ENCODE measurements at regions not wholly inside any gene's neighbourhood (a gene's known extent, or its start where the extent isn't known, plus 50 kb on each side); places are given as distances from the start of the nearest gene placed in this dataset.

GRCh38 chrX:36501169-36501702 lies 506.9 kb upstream of the FAM47C start:
- Histone ChIP-seq H3K4me3 (no peak overlapping the region), H3K9me3 (replicated peaks) (no peaks in the 10 kb centered on the region), H3K4me1 (no peaks in the 10 kb centered on the region), H3K27me3 (ENCODE audit: low read depth) (no peaks in the 10 kb centered on the region), H3K36me3 (no peaks in the 10 kb centered on the region), H3K27ac (replicated peaks) (no peak overlapping the region)
- intact Hi-C loops (cut with micrococcal nuclease): no loop called here
- DNase-seq: no peak
- TF ChIP-seq CTCF (IDR thresholded peaks at IDR 0.05; ENCODE audit: borderline replicate concordance): no peak

GRCh38 chrX:36504625-36505024 lies 503.5 kb upstream of the FAM47C start:
- Histone ChIP-seq H3K4me1 (no peaks in the 10 kb centered on the region), H3K4me3 (no peak overlapping the region), H3K27ac (replicated peaks) (no peak overlapping the region), H3K36me3 (no peaks in the 10 kb centered on the region), H3K27me3 (ENCODE audit: low read depth) (no peaks in the 10 kb centered on the region), H3K9me3 (replicated peaks) (peaks cover 10% of the 10 kb centered on the region)
- TF ChIP-seq CTCF (IDR thresholded peaks at IDR 0.05; ENCODE audit: borderline replicate concordance): no peak
- DNase-seq: no peak
- intact Hi-C loops (cut with micrococcal nuclease): no loop called here

- no peak for TF ChIP-seq CTCF (IDR thresholded peaks at IDR 0.05; ENCODE audit: borderline replicate concordance)
- H3K4me1 ChIP-seq: no peaks in the 10 kb centered on the region
- H3K27me3 ChIP-seq (ENCODE audit: low read depth): no peaks in the 10 kb centered on the region
- H3K36me3 ChIP-seq: no peaks in the 10 kb centered on the region
- intact Hi-C loops (cut with micrococcal nuclease): no loop called here
- no peak for DNase-seq
- peaks cover 10% of the 10 kb centered on the region for H3K9me3 ChIP-seq (replicated peaks)
- no peak overlapping the region for H3K27ac ChIP-seq (replicated peaks)
- H3K4me3 ChIP-seq: no peak overlapping the region
Measured at GRCh38 chrX:36508042-36508441, 500.1 kb upstream of the FAM47C start.

- Histone ChIP-seq H3K4me1 (no peaks in the 10 kb centered on the region), H3K27me3 (ENCODE audit: low read depth) (no peaks in the 10 kb centered on the region), H3K4me3 (no peak overlapping the region), H3K36me3 (no peaks in the 10 kb centered on the region), H3K9me3 (replicated peaks) (peaks cover 23% of the 10 kb centered on the region), H3K27ac (replicated peaks) (no peak overlapping the region)
- no peak for DNase-seq
- intact Hi-C loops (cut with micrococcal nuclease): no loop called here
- no peak for TF ChIP-seq CTCF (IDR thresholded peaks at IDR 0.05; ENCODE audit: borderline replicate concordance)
Measured at GRCh38 chrX:36510736-36511135, 497.4 kb upstream of the FAM47C start.

- no peaks in the 10 kb centered on the region for H3K27me3 ChIP-seq (ENCODE audit: low read depth)
- H3K4me1 ChIP-seq: no peaks in the 10 kb centered on the region
- no peak for TF ChIP-seq CTCF (IDR thresholded peaks at IDR 0.05; ENCODE audit: borderline replicate concordance)
- H3K36me3 ChIP-seq: no peaks in the 10 kb centered on the region
- intact Hi-C loops (cut with micrococcal nuclease): no loop called here
- no peak overlapping the region for H3K27ac ChIP-seq (replicated peaks)
- DNase-seq: no peak
- H3K4me3 ChIP-seq: no peak overlapping the region
- no peaks in the 10 kb centered on the region for H3K9me3 ChIP-seq (replicated peaks)
Measured at GRCh38 chrX:36528661-36529060, 479.5 kb upstream of the FAM47C start.

GRCh38 chrX:36534900-36535299 lies 473.3 kb upstream of the FAM47C start:
- Histone ChIP-seq H3K27me3 (ENCODE audit: low read depth) (no peaks in the 10 kb centered on the region), H3K36me3 (no peaks in the 10 kb centered on the region), H3K4me3 (no peak overlapping the region), H3K27ac (replicated peaks) (no peak overlapping the region), H3K9me3 (replicated peaks) (no peaks in the 10 kb centered on the region), H3K4me1 (no peaks in the 10 kb centered on the region)
- no peak for TF ChIP-seq CTCF (IDR thresholded peaks at IDR 0.05; ENCODE audit: borderline replicate concordance)
- DNase-seq: no peak
- intact Hi-C loops (cut with micrococcal nuclease): no loop called here
